ENCODE measurements at regions not wholly inside any gene's neighbourhood (a gene's known extent, or its start where the extent isn't known, plus 50 kb on each side); places are given as distances from the start of the nearest gene placed in this dataset.

GRCh38 chr2:16140771-16141640, 200.7 kb downstream of the MYCN start (continued):
- TF ChIP-seq CHD7 (IDR thresholded peaks at IDR 0.05; ENCODE audit: insufficient replicate concordance, low read length), result no peak
- TF ChIP-seq RBBP5 (IDR thresholded peaks at IDR 0.05; ENCODE audit: borderline replicate concordance, low read depth, low read length), result no peak
- no peak for TF ChIP-seq SP2 (IDR thresholded peaks at IDR 0.05; ENCODE audit: low read length)
- TF ChIP-seq FOSL1 (IDR thresholded peaks at IDR 0.05; ENCODE audit: insufficient read depth, low read depth, low read length), result no peak
- TF ChIP-seq SIRT6 (IDR thresholded peaks at IDR 0.05; ENCODE audit: low read length), result no peak
- TF ChIP-seq MAFK (IDR thresholded peaks at IDR 0.05; ENCODE audit: low read depth, low read length), result no peak
- no peak for TF ChIP-seq KDM5A (IDR thresholded peaks at IDR 0.05; ENCODE audit: low read length)
- no peak for TF ChIP-seq CREB1 (IDR thresholded peaks at IDR 0.05)
- TF ChIP-seq TCF12 (IDR thresholded peaks at IDR 0.05; ENCODE audit: low read depth, low read length), result no peak

All from H1 (cell line).